Endothelial cell (in vitro differentiated cells): ENCODE measurements at regions not wholly inside any gene's neighbourhood (a gene's known extent, or its start where the extent isn't known, plus 50 kb on each side); places are given as distances from the start of the nearest gene placed in this dataset.
"Not testable (repeated sequence)": the region's sequence is repeated elsewhere in the genome, so short reads cannot be mapped to it uniquely, and the experiment has no call there.

Experiments
- DNase-seq: peaks from one replicate; pipeline ENCODE4 v3.0.0; 2021; ENCODE audit warnings: low spot score
- H3K27ac Mint-ChIP-seq: one replicate; pipeline ENCODE4 v1.8.0; 2021; ENCODE audit warnings: mixed read lengths, inconsistent platforms; ENCODE audit not compliant: unreplicated experiment
- H3K27me3 Mint-ChIP-seq: one replicate; pipeline ENCODE4 v1.8.0; 2021; ENCODE audit warnings: mild to moderate bottlenecking, moderate library complexity, mixed read lengths, inconsistent platforms; ENCODE audit not compliant: unreplicated experiment
- H3K36me3 Mint-ChIP-seq: one replicate; pipeline ENCODE4 v1.8.0; 2021; ENCODE audit warnings: mild to moderate bottlenecking, low read depth, mixed read lengths, inconsistent platforms; ENCODE audit not compliant: unreplicated experiment
- H3K4me1 Mint-ChIP-seq: one replicate; pipeline ENCODE4 v1.8.0; 2021; ENCODE audit warnings: mild to moderate bottlenecking, mixed read lengths, inconsistent platforms; ENCODE audit not compliant: unreplicated experiment
- H3K4me3 Mint-ChIP-seq: one replicate; pipeline ENCODE4 v1.8.0; 2021; ENCODE audit warnings: mild to moderate bottlenecking, mixed read lengths, inconsistent platforms; ENCODE audit not compliant: unreplicated experiment
- H3K9me3 Mint-ChIP-seq: one replicate; pipeline ENCODE4 v1.8.0; 2021; ENCODE audit warnings: mixed read lengths, inconsistent platforms; ENCODE audit not compliant: unreplicated experiment
- TF ChIP-seq, protein P1 (sequence below): fragments of 200-600 bp; sonication (generic); IDR thresholded peaks from one replicate; pipeline ENCODE4 v1.5.0; 2021; ENCODE audit warnings: antibody characterized with exemption; ENCODE audit not compliant: unreplicated experiment

DNA sequence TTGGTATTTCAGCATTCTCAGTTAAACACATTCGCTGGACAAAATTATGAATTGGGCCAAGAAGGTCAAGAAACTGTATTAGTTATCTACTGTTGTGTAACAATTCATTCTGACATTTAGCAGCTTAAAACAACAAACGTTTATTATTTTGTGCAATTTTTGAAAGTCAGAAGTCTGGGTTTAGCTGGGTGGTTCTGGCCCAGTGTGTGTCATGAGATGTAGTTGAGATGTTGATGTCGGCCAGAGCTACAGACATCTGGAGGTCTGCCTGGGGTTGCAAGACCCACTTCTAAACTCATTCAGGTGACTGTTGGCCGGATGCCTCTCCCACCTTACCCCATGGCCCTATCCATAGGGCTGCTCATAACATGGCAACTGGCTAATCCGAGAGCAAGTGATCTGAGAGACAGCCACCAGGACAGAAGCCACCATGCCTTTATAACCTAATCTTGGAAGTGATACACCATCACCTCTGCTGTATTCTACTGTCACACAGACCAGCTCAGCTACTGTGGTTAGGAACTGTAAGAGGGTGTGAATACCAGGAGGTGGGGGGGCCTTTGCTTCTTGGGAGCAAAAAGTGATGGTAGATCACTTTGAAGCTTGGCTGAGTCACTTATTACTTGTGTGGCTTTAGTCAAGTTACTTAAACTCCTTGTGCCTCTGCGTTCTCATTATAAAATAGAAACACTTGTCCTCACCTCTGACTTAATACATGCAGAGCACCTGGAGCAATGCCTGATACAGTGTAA is 217.0 kb upstream of the MYLIP start:
- H3K27ac Mint-ChIP-seq, result no peak overlapping the region
- DNase-seq, result no peak
- TF ChIP-seq, protein P1, sequence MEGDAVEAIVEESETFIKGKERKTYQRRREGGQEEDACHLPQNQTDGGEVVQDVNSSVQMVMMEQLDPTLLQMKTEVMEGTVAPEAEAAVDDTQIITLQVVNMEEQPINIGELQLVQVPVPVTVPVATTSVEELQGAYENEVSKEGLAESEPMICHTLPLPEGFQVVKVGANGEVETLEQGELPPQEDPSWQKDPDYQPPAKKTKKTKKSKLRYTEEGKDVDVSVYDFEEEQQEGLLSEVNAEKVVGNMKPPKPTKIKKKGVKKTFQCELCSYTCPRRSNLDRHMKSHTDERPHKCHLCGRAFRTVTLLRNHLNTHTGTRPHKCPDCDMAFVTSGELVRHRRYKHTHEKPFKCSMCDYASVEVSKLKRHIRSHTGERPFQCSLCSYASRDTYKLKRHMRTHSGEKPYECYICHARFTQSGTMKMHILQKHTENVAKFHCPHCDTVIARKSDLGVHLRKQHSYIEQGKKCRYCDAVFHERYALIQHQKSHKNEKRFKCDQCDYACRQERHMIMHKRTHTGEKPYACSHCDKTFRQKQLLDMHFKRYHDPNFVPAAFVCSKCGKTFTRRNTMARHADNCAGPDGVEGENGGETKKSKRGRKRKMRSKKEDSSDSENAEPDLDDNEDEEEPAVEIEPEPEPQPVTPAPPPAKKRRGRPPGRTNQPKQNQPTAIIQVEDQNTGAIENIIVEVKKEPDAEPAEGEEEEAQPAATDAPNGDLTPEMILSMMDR, result no peak
- H3K4me1 Mint-ChIP-seq, result peaks cover 12% of the 10 kb centered on the region
- H3K9me3 Mint-ChIP-seq, result no peaks in the 10 kb centered on the region
- H3K36me3 Mint-ChIP-seq, result no peaks in the 10 kb centered on the region
- no peak overlapping the region for H3K4me3 Mint-ChIP-seq
- H3K27me3 Mint-ChIP-seq, result peaks cover 1% of the 10 kb centered on the region

DNA sequence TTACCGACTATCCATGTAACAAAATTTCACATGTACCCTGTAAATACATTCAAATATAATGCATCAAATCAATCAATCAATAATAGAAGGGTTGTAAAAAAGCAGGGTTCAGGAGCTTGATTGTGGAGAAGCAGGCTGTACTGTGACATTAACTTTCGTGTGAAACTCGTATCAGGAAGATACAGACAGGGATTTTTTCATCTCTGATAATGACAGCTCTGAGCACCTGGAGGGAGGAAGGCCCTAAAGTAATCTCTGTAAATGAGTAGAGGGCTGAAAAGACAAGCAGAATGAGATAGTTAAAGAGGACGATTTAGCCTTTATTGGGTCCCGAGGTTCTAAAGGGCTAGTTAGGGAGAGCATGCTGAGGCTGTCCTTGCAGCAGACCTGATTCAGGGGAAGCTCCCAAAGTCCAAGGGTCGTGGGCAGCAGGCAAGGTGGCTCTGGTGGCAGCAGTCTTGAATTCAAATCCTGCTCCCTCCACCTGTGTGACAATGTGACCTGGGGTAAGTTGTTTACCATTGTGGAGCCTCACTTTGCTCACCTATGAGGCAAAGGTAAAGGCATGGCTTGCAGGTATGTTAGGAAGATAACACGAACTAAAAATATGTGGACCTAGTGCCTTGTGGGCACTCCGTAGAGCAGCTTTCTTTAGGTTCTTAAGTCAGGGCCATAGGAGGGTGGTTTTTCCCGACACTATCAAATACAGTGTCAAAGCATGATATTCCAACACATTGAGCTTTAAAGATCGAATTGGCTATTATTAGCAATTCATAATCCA is 219.4 kb upstream of the MYLIP start:
- Mint-ChIP-seq H3K4me1 (peaks cover 14% of the 10 kb centered on the region), H3K4me3 (no peak overlapping the region), H3K27me3 (peaks cover 4% of the 10 kb centered on the region), H3K27ac (no peak overlapping the region), H3K36me3 (no peaks in the 10 kb centered on the region), H3K9me3 (no peaks in the 10 kb centered on the region)
- TF ChIP-seq, protein P1, result no peak
- no peak for DNase-seq

DNA sequence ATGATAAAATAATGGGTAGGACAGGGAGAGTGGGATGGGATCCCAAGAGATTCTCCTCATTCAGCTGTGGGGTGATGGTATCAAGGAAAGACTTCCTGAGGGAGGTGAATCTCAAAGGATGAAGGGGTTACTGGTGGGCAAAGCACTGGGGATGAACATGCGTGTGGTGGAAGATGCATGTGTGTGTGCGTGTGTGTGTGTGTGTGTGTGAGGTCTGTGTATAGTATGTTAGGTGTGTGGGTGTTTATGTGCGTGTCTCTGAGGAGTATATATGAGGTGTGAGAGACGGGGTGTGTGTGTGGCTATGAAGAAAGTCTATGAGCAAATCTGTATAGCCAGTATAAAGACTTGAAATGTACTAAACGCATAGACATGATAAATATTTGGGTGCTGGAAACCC is 220.0 kb upstream of the MYLIP start:
- Mint-ChIP-seq H3K4me1 (peaks cover 14% of the 10 kb centered on the region), H3K4me3 (no peak overlapping the region), H3K9me3 (no peaks in the 10 kb centered on the region), H3K36me3 (no peaks in the 10 kb centered on the region), H3K27ac (no peak overlapping the region), H3K27me3 (peaks cover 4% of the 10 kb centered on the region)
- TF ChIP-seq, protein P1, result no peak
- DNase-seq, result no peak

DNA sequence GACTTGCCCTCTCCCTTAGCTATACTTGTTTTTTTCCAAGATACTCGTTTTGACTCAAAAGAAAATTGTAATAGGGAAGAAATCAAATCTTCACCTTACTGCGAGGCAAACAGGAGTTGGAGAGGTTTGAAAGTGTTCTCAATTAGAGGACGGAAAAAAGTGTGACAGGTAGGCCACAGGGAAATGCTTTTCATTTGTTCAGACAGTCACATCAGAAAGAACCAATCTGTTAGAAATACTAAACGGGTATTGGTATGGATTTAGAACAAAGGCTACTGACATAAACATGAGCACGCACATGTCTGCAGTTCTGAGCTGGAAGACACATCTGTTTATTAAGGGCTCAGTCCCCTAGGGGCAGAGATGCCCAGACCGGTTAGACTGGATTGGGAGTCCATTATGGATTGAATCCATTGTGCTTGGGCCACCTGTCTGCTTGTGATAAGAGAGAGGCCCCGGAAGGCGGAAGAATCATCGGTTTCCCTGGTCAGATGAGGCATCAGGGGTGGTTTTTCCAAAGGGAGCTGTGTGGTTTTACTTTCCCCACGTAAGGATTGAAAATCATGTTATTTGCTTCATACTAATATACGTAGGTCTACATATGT is 220.9 kb upstream of the MYLIP start:
- H3K9me3 Mint-ChIP-seq, result no peaks in the 10 kb centered on the region
- no peak overlapping the region for H3K27ac Mint-ChIP-seq
- peaks cover 4% of the 10 kb centered on the region for H3K27me3 Mint-ChIP-seq
- no peak overlapping the region for H3K4me3 Mint-ChIP-seq
- TF ChIP-seq, protein P1, result no peak
- H3K4me1 Mint-ChIP-seq, result peaks cover 14% of the 10 kb centered on the region
- DNase-seq, result no peak
- H3K36me3 Mint-ChIP-seq, result no peaks in the 10 kb centered on the region

DNA sequence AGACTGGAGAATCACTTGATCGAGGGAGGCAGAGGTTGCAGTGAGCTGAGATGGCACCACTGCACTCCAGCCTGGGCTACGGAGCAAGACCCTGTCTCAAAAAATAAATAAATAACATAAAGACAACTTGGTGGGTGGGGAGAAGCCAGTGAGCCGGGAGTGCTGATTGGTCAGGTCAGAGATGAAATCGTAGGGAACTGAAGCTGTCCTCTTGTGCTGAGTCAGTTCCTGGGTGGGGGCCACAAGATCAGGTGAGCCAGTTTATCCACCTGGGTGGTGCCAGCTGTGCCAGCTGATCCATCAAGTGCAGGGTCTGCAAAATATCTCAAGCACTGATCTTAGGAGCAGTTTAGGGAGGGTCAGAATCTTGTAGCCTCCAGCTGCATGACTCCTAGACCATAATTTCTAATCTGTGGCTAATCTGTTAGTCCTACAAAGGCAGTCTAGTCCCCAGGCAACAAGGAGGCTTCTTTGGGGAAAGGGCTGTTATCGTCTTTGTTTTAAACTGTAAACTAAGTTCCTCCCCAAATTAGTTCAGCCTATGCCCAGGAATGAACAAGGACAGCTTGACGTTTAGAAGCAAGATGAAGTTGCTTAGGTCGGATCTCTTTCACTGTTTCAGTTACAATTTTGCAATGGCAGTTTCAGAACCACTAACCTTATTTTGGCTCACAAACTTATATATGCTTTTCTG is 221.5 kb upstream of the MYLIP start:
- H3K4me1 Mint-ChIP-seq, result peaks cover 12% of the 10 kb centered on the region
- not testable (repeated sequence) for DNase-seq, H3K9me3 Mint-ChIP-seq, H3K4me3 Mint-ChIP-seq, H3K27me3 Mint-ChIP-seq, H3K27ac Mint-ChIP-seq, H3K36me3 Mint-ChIP-seq
